Suppressor macrophage treated with lipopolysaccharide for 4 hours (primary cell): ENCODE measurements at regions not wholly inside any gene's neighbourhood (a gene's known extent, or its start where the extent isn't known, plus 50 kb on each side); places are given as distances from the start of the nearest gene placed in this dataset.
"Not testable (repeated sequence)": the region's sequence is repeated elsewhere in the genome, so short reads cannot be mapped to it uniquely, and the experiment has no call there.

ENCODE experiments used
- DNase-seq: peaks from one replicate; pipeline ENCODE4 v3.0.0-alpha.2; 2020

DNA sequence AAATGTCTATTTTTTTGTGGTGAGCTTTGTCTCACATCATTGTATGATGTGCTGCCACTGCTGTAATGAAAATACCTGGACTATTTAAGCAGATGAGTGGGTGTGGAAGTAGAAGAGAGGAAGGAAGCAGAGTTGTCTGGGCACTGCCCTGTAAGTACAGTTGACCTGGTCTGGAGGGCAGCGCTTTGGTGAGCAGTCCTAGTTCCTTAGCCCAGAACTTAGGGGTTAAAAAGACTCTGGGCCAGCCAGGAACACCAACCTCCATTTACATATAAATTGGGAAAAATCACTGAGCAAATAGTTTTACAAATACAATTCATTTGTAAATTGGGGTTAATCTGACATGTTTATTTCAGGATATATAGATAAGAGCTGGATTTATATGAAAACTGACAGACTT lies 347.1 kb upstream of the FAT1 start:
- DNase-seq = no peak

GRCh38 chr4:187071946-187072600 lies 348.4 kb upstream of the FAT1 start:
- no peak for DNase-seq

DNA sequence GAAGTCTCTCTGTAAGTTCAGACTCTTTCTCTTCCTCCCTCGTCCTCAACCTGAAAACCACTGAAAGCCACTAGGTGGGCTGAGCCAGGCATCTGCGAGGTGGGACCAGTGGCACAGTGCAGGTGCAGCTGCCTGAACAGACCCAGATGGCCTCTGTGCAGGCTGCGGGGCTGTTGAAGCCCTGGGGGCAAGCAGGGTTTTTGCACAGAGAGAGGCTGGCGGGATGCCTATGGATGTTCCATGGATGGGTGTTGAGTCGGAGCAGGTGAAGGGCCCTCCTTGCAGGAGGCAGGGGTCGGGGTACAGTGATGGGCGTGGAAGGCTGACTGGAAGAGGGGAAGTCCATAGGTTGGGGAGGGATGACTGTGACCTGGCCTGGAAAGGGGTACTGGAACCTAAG lies 350.2 kb upstream of the FAT1 start:
- DNase-seq = no peak

DNA sequence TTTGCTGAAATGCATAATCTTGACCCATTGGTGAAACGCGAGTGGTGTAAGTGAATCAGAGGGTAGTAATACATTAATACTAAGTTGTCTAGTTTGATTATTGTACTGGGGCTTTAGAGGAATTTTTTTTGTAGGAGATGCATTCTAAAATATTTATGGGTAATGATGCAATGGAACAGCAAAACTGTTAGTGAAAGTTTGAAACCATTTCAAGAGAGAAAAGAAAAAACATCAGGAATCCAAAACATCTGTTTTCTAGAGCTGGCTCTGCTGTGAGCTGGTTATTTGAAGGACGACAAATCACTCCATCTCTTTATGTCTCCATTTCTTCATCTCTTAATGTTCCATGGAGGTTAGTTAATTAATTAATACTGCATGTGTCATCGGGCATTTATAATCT lies 351.9 kb upstream of the FAT1 start:
- no peak for DNase-seq

DNA sequence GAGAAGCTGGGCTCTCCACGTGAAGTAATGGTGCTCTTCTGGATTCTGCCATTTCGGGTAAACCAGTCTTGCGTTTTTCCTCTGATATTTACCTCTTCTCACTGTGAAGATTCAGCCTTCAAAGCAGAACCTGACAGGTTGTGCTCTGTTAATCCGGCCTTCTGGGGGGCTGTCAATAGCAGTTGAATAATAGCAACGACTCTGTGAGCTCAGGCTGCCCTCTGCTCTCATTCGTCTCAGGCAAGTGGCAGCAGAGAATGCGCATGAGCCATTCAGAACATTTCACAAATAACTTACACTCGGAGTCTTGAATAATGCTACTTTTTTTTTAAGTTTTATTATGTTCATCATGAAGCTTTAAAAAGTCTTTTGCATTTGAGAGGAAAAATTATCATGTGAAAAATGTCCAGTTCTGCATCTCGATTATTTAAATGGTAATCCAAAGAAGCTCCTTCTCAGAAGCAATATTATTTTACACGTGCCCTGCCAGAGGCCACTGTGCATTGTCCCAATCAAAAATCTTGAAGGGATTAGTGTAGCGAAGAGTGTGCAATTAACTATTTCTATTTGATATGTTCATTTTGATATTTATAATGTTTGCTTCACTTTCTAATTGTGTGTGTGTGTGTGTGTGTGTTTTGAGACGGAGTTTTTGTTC lies 354.2 kb upstream of the FAT1 start:
- DNase-seq = no peak

GRCh38 chr4:187084701-187085100 lies 361.0 kb upstream of the FAT1 start:
- no peak for DNase-seq

DNA sequence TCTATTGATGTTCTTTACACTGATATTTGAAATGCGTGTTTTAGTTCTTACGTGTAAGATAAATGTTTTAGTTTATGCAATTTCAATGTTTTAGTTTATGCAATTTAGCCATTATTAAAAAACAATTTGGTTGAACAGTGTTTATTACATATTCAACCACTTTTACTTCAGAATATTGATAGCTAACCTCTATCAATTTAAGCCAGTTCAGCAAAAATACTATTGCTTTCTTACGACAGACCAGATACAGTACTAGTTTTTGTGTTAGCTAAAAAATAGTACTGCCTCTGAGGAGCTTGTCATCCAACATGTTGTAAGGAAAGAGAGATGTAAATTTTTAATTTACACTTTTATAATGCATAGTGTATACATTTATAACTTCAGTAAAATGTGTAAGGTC lies 361.7 kb upstream of the FAT1 start:
- no peak for DNase-seq

GRCh38 chr4:187086151-187086550 lies 362.5 kb upstream of the FAT1 start:
- no peak for DNase-seq

DNA sequence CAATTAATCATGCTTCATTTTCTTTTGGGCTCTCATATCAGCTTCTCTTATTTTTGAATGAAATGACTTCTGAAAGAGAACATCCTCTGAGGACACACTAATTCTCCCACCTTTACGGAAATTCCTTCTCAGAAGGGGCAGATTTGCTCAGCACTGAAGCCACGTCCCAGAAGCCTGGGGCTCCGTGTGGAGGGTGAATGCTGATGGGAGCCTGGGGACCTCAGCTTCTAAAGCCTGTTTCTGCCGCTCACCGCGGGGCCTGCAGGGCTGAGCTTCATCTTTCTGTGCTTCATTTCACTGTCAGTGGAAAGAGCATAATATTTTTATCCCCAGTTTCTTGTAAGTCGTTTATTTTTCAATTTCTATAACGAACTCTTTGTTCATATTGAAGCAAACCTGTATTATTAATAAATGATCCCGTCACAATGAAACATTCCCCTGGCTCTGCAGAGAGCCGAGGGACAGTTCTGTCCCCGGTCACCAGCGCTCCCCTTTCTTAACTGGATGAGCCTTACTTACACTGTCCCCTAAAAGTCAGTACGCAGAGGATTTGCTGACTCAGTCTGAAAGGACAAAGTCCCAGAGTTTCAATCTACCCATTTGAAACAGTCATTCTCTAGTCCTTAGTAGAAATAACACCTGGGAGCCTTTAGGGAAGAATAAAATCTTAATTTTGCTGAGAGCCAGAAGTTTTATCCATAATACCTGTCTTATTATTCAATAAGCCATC lies 364.6 kb upstream of the FAT1 start:
- DNase-seq = no peak

- DNase-seq = no peak
Observed at GRCh38 chr4:187090401-187090800, 366.7 kb upstream of the FAT1 start.

DNA sequence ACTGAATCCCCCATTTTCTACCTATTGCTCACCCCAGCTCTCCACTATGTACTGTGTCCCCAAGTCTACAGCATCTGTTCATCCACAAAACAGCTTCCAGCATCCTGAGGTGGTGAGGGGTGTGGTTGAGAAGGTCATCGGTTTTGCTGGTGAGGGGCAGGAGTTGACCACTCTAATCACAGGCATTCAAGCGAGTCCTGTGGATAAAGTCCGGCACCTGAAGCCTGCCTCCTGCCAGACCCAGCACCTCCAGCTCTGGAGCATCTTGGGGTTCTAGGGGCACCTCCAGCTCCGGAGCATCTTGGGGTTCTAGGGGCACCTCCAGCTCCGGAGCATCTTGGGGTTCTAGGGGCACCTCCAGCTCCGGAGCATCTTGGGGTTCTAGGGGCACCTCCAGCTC lies 367.2 kb upstream of the FAT1 start:
- DNase-seq = not testable (repeated sequence)

DNA sequence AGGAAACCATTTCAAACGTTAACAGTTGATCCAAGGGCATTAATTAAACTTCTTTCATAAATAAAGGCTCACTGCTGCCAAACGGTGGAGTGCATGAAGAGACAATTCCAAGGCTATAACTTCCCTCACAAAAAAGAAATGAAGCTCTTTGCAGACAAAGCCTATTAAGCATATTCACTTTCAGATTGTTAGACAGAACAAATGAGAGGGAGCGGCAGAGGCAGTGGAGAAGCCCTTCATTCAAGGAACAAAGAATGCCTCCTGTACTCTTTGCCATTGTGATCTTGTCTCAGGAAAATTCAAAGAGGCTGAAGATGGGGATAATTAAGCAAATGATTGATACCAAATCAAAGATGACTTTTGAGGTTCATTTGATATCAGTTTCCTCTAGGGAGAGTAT lies 370.5 kb upstream of the FAT1 start:
- DNase-seq = no peak

DNA sequence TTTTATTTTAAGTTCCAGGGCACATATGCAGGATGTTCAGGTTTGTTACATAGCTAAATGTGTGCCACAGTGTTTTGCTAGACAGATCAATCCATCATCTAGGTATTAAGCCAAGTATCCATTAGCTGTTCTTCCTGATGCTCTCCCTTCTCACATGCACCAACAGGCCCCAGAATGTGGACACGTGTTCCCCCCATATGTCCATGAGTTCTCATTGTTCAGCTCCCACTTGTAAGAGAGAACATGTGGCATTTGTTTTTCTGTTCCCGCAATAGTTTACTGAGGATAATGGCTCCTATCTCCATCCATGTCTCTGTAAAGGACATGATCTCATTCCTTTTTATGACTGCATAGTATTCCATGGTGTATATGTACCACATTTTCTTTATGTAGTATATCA lies 374.8 kb upstream of the FAT1 start:
- DNase-seq = no peak

DNA sequence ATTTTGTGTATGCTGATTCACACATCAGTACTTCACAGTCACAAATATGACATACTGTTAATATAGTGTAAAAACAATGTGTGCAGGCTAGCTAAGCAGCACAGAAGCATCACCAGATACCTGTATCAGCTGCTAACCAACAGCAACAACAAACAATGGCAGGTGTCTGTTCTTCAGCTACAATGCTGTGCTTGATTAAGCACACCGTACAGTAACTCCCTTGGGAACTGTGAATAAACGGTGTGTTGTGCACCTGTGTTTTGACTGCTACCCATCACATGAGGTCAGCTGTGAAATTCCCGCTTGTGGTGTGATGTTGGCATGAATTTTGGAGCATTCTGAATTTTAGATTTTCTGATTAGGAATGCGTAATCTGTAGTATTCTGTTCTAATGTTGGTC lies 379.7 kb upstream of the FAT1 start:
- DNase-seq = no peak

DNA sequence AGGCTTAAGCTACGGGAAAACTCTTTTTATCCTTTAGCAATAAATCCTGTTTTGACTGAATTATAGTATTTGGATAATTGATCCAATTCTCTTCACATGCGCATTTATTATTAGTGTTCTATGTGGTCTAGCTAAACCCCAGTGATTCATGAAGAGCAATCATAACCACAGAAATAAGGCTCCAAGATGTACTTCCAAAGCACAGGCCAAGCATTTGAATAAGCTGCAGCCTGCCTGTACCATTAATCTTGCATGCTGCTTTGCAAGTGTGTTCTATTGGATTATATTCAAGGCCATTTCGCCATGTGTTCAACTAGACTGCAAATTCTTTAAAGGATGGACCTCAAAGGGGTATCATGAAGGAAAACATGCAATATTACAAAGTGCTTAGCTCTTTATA lies 385.2 kb upstream of the FAT1 start:
- DNase-seq = no peak

DNA sequence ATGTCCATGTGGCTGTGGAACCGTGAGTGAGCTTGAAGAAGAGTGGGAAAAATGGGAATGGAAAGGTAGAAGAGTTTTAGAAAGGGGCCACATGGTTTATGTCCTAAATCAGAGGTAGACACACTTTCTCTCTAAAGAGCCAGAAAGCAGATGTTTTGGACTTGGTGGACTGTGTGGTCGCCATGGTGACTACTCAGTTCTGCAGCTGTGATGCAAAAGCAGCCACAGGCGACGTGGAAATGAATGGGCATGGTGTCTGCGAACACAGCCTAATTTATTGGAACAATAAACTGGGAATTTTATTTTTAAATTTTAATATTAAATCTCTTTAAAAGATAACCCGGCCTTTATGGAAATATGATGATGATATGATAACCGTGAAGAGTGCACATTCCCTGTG lies 386.0 kb upstream of the FAT1 start:
- no peak for DNase-seq

GRCh38 chr4:187118166-187118565 lies 394.5 kb upstream of the FAT1 start:
- no peak for DNase-seq

DNA sequence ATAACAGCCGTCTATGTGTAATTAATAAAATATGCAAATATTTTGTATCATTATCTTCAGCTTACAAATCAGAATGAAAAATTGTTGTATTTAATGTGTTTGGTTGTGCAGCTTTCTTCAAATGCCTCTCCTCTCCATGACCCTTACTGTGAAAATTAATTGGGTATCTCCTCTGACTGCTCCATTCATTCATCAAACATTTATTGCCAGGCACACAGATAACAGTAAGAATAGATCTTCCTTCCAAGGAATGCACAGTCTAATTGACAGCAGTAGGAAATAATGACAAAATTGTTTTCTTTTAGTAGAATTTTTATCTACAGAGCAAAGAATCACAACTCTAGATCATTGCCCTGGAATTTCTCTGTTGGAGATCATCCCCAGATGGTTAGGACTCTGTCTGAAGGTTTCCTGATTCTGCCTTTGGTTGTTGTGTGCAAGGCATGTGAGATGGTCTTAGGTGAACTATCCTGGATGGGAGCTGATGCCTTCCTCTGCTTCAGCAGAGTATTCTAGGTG lies 395.0 kb upstream of the FAT1 start:
- DNase-seq = no peak

DNA sequence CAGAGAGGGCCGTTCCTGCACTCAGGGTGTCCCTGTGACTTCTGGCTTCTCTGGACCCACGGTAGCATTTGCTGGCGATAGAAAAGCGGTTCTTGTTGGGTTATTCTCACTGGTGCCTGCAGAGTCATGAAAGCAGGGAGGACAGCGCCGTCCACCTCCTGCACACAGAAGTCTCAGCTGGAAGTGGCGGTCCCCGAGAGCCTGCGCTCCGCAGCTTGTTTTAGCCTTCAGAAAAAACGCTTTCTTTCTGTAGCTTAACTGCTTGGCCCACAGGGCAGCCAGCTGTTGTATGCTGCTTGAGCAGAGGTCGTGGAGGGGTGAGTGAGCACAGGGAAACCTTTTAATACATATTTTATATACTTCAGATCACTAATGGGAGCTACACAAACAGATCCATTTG lies 400.7 kb upstream of the FAT1 start:
- DNase-seq = no peak

DNA sequence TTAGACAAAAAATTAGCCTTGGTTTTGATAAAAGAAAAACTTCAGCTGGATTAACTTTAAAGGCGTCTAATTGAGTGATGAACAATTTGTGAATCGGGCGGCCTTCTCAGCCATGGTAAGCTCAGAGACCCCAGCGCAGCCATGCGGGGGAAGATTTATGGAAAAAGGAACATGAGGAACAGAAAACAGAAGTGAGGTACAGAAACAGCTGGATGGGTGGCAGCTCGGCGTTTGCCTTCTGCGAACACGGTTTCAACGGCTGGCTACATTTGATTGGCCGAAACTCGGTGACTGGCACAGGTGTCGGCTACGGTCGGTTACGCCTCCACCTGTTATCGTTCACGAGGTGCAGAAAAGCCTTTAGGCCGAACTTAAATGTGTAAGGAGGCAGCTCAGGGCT lies 401.4 kb upstream of the FAT1 start:
- no peak for DNase-seq

- no peak for DNase-seq
Observed at GRCh38 chr4:187127456-187127855, 403.8 kb upstream of the FAT1 start.

DNA sequence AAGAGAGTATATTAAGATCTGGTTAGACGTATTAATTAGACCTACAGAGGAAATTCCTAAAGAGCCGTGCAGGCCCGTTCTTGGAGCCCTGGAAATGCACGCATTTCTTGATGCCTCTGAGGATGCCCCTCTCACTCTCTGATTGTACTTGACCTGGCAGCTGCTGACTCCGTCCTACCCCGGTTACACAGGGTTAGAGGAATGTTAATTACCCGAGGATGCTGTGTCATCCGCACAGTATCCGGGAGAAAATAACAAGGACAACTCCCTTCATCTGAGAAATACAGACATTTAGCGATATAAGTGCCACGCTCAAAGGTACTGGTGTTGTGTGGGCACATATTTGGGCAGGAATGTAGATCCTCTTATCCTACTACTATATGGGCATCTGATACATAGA lies 404.6 kb upstream of the FAT1 start:
- DNase-seq = no peak

GRCh38 chr4:187128976-187129375 lies 405.3 kb upstream of the FAT1 start:
- DNase-seq = no peak

- not testable (repeated sequence) for DNase-seq
Observed at GRCh38 chr4:187131826-187132225, 408.2 kb upstream of the FAT1 start.
